GM21576 (cell line): ENCODE measurements at regions not wholly inside any gene's neighbourhood (a gene's known extent, or its start where the extent isn't known, plus 50 kb on each side); places are given as distances from the start of the nearest gene placed in this dataset.
"Not testable (repeated sequence)": the region's sequence is repeated elsewhere in the genome, so short reads cannot be mapped to it uniquely, and the experiment has no call there.

Experiments
- ATAC-seq: cut with Tn5 transposase; IDR thresholded peaks from one replicate; pipeline ENCODE4 v1.9.1; 2021; ENCODE audit warnings: mild to moderate bottlenecking, moderate library complexity; ENCODE audit not compliant: unreplicated experiment

GRCh38 chr7:130942211-130942964 is 208.4 kb upstream of the KLF14 start:
- no peak for ATAC-seq

DNA sequence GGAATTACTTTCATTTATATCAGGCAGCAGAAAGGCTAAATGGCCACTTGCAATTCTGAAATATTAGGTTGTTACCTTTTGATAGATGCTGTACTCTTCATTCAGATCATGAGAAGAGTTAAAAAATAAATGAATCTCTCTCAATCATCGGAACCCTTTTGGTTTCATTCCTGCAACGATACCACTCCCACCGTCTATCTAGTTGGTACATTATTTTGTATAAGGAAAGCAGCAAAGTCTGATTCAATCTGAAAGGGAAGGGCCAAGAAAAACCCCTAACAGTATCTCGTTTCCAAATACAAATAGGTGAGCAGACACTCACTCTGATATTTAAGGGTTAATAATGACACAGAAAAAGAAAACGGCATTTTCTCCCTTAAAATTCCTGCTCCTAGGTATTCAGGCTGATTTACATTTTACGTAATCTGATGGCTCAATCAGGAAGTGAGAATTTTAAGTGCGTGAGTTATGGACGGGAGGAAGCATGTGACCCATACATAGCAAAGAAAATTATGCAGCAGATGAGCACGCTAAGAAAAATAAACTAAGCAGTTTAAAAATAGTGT is 209.4 kb upstream of the KLF14 start:
- ATAC-seq, result peak; percentile 46

DNA sequence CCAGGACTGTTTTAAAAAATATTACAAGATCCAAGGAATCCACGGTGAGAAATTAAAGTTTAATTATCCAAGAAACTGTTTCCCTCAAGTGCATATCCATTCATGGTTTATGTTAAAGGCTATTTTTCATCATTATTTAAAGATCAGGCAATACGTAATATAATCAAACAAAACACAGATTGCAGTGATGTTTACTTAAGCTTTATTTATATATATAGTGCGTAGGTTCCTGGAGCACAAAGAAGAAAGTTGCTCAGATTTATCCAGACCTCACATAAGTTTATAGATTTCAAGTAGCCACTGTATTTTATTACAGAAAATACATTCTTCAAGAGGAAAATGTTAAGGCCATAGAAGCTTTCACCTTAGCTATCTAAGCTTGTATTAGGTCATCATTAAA is 210.0 kb upstream of the KLF14 start:
- ATAC-seq, result no peak

- ATAC-seq, result no peak
Observed at GRCh38 chr7:130944997-130945396, 211.0 kb upstream of the KLF14 start.

DNA sequence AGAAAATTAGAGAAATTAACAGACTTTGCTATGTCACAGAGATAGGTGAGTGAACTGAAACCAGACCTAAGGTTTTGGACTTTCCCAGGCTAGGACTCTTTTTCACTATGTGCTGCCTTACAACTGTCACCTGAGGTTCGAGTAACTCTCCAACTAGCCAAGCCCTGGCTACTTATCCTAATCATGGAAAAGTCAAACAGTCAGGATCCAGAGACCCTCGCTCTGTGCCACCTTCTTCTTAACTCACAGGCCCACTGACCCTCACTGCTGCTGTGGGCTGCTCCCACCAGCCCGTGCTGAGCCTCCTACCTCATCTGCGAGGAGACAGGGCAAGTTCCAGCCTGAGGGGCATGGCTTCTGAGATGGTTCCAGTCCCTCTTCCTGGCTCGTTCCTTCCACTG is 211.4 kb upstream of the KLF14 start:
- ATAC-seq, result peak; percentile 37

DNA sequence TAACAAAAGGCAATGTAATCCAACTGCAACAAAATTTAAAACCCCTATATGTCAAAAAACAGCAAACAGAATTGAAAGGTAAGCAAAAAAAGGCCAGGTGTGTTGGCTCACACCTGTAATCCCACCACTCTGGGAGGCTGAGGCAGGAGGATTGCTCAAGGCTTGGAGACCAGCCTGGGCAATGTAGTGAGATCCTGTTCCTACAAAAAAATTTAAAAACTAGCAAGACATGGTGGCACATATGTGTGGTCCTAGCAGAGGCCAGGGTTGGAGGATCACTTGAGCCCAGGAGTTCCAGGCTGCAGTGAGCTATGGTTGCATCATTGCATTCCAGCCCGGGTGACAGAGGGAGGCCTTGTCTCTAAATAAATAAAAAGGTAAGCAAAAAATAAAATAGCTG is 212.1 kb upstream of the KLF14 start:
- ATAC-seq, result no peak

GRCh38 chr7:130947792-130948580 is 214.0 kb upstream of the KLF14 start:
- ATAC-seq, result no peak

GRCh38 chr7:130948822-130949221 is 214.8 kb upstream of the KLF14 start:
- no peak for ATAC-seq

DNA sequence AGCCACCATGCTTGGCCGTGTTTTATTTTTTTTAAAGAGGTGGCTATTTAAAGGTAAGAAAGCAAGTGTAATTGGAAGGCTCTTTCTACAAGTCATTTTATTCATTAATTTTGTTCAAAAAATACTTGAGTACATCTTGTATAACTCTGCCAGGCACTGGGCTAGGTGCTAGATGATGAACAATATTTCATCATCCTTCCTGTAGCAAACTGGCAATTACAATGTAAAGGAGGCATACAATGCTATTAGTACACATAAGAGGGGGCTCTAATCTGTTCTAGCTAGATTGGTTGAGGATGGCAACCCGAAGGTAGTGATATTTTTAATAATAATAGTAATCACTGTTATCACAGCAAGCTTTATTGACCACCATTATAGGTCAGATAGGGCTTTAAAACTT is 215.5 kb upstream of the KLF14 start:
- ATAC-seq, result no peak

- no peak for ATAC-seq
Observed at GRCh38 chr7:130950054-130950453, 216.0 kb upstream of the KLF14 start.

DNA sequence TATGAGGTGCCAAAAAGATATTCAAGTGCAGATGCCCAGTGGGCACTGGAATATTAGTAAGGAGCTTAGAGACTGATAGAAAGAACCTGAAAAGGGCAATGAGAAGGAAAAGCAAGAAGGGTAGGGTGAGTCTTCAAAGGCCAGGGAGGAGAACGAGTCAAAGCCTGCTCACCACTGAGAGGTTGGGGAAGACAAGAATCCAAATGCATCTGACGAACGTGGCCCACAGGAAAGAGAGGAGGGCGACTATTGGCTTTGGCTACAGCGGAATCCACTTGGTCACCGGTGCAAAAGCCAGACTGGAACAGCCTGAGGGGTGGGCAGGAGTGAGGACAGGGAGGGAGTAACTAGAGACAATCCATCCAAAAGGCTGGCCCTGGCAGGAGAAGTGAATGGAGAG is 216.7 kb upstream of the KLF14 start:
- ATAC-seq, result no peak

GRCh38 chr7:130951303-130951975 is 217.4 kb upstream of the KLF14 start:
- no peak for ATAC-seq

- no peak for ATAC-seq
Observed at GRCh38 chr7:130951976-130952876, 218.2 kb upstream of the KLF14 start.

GRCh38 chr7:130953196-130953595 is 219.2 kb upstream of the KLF14 start:
- no peak for ATAC-seq

- no peak for ATAC-seq
Observed at GRCh38 chr7:130954918-130955564, 221.0 kb upstream of the KLF14 start.

DNA sequence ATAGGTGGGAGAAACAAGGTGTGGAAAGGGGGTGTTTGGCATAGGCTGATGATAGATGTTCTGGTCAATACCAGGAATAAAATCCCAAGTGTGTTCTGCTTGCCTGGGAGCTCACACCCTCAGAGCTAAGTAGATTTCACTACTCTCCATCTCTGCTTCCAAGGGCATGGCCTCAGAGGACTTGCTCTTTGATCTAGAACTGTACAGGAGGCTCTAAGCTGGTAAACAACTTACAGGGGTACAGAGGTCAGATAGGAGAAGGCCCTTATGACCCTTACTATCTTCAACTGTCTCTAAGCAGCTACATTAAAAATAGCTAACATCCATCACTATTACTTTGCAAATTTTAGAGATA is 221.5 kb upstream of the KLF14 start:
- ATAC-seq, result no peak

DNA sequence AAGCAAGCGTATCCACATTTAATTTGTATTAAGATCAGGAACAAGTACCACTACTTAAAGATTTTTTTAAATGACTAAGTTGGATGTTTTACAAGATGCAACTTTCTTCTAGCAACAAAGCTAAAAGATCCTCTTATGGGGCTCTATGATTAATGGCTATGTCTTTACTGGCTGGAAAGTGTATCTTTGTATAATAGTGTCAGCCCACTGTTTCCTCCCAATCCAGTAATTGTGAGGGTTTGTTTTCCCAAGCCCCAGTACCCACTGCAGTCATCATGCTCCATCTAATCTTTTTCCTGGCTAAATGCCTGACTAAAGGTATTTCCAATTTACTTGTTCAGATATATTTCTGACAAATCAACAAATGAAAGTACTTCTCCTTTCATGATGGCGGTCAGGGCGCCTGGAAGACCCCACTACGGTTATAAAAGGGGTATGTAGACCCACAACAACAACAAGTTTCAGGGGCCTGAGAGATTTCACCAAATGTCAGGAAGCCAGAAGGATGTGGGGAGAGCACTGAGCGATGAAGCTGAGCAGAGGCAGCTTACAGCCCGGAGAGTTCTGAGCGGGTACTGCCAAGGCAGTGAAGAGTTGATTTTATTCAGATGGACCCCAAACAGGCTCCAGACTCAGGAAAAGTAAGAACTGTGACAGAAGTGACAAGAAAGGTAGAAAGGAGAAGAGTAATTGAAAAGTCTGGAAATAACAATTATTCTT is 222.6 kb upstream of the KLF14 start:
- no peak for ATAC-seq

GRCh38 chr7:130957137-130957513 is 223.1 kb upstream of the KLF14 start:
- no peak for ATAC-seq

- ATAC-seq, result not testable (repeated sequence)
Observed at GRCh38 chr7:130957722-130958435, 223.9 kb upstream of the KLF14 start.
